HG02870 (cell line): ENCODE measurements at regions not wholly inside any gene's neighbourhood (a gene's known extent, or its start where the extent isn't known, plus 50 kb on each side); places are given as distances from the start of the nearest gene placed in this dataset.
A peak's percentile ranks its signal among the peaks of the same experiment; 100 is the strongest.

Experiments
- ATAC-seq: cut with Tn5 transposase; IDR thresholded peaks from one replicate; pipeline ENCODE4 v1.9.1; 2021; ENCODE audit warnings: mild to moderate bottlenecking, moderate library complexity; ENCODE audit not compliant: unreplicated experiment

- ATAC-seq = no peak
Measured at GRCh38 chr2:12161085-12161484, 414.7 kb downstream of the LPIN1 start.

- ATAC-seq = no peak
Measured at GRCh38 chr2:12162269-12163247, 416.1 kb downstream of the LPIN1 start.

GRCh38 chr2:12163866-12164265 lies 417.4 kb downstream of the LPIN1 start:
- no peak for ATAC-seq

DNA sequence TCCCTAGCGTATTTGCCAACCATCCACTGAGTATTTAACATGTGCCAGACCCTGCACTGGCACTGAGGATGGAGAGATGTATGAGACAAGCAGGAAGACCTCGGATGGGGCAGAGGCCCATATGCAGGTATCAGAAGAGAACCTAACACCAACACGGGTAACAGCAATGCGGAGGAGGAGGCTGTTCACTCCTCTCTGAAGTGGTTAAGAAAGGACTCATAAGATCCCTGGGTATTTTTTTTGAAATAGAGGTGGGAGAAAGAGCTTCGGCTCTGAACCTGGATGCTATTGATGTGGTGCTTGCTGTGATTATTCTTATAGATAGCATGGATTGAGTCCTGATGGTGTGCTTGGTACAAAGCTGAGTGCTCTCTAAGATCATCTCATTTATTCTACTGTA lies 418.3 kb downstream of the LPIN1 start:
- no peak for ATAC-seq

DNA sequence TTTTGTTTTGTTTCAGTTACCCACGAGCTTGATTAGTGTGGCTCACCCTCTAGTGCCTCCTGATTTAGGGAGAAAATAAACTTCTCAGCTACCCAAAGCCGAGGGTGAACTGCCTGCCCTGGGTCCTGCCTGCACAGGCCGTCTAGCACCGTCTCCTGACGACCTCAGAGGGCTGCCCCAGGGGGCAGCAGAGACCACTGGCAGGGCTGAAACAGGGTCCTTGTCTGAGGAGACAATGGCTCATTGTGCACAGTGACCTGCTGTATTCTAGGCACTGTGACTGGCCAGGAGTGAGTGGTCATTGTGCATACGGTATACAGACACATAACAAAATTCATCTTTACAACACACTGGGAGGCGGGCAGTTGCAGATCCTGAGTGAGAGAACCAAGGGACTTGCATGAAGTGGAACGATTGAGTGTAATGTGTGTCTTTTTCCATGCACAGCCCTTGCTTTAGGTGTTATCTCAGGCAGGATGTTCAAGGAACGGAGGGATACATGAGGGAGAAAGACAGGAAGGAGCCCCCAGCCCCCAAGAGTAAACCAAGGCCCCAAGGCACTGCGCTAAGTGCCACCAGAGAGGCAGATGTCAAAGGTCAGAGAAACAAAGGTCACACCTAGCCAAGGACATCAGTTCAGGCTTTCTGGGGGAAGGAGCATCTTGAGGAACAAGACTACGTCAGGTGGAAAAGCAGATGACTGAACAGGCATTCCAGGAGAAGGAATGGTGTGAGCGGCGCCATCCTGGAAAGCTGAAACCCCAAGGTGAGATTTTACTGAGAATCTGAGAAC lies 421.3 kb downstream of the LPIN1 start:
- ATAC-seq = no peak

DNA sequence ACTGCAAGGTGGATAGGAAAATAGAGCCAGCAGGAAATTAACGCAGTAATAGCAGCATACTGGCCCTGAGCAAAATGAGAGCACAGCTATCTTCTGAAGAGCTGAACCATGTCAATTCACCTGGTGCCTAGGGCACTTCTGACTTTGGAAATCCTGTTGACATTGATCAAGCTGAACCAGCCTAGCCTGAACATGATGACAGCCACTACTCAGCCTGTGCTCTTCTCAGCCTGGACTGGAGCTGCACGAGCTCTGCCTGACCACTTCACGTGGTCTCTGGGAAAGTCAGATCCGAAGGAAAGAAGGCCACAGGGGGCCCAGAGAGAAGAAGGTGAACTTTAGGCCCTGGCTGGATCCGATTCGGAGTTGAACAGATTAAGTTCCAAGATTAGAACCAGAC lies 421.9 kb downstream of the LPIN1 start:
- ATAC-seq = no peak

GRCh38 chr2:12168791-12169388 lies 422.5 kb downstream of the LPIN1 start:
- ATAC-seq = no peak

GRCh38 chr2:12169721-12170120 lies 423.3 kb downstream of the LPIN1 start:
- ATAC-seq = no peak

- ATAC-seq = no peak
Measured at GRCh38 chr2:12170121-12170520, 423.7 kb downstream of the LPIN1 start.

- ATAC-seq = no peak
Measured at GRCh38 chr2:12173271-12173942, 427.0 kb downstream of the LPIN1 start.

DNA sequence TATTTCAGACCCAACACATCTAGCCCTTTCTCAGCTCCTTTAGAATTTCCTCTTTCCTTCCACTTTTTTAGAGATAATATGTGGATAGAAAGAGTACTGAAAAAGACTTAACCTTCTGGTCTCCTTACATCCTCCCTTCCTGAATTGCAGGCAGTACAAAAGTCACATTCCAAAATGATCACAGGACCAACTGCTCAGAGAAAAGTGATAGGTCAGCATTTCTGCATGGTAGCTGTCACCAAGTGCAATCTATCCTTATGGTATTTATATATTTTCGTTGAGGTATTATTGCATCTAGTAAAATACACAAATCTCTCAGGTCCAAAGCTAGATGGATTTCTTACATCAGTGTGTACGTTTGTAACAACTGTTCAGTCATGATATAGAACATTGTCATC lies 427.5 kb downstream of the LPIN1 start:
- no peak for ATAC-seq

DNA sequence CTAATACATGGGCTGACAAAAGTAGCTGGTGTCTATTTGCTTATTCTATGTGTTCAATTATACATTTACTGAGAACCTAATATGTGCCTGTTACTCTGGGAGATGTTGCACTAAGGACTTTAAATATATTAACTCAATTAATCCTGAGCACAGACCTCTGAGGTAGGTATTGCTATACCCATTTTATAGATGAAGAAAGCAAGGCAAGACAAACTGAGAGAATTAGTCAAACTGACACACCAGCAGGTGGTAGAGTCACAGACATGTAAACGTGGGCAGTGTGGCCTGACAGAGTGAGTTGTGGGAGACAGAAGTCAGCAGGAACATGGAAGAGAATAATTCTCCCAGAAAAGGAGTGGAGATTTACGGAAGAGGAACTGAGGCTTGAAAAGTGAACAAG lies 428.9 kb downstream of the LPIN1 start:
- ATAC-seq = no peak

DNA sequence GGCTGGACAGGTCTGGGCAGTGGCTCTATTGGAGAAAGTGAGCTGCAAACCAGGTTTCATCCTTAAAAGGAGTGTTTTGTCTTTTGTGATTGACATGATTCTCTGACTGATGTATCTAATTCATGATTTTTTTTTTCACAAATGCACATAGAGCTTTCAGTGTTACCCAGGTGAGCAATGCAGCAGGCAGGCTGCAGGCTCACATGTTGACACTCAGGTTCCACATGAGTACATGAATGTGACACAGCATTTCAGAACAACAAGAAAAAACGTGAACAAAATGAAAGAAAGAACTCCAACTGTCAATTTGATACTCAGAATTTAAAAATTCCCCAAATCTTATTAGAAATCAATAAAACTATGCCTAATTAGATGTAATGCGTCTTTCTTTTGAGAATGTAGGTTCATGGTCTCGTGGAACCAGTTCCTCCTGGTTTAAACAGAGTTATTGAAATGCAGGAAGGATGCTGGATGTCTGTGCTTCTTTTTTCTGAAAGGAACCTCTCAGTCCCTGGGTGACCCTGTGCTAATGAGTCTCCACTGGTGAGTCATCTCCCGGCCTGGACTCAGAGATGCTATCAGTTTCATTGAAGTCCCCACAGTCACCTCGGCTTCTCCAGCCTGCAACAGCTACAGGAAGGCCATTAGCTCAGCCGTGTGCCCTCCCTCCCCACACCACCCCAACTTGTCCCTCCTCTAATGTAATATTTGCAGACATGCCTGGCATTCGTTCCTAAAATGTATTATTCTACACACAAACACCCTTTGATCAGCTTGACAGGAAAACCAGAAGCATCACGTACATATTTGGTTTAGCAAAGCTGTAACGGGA lies 430.4 kb downstream of the LPIN1 start:
- peak; percentile 78 for ATAC-seq

GRCh38 chr2:12177455-12178288 lies 431.2 kb downstream of the LPIN1 start:
- peak; percentile 69 for ATAC-seq

DNA sequence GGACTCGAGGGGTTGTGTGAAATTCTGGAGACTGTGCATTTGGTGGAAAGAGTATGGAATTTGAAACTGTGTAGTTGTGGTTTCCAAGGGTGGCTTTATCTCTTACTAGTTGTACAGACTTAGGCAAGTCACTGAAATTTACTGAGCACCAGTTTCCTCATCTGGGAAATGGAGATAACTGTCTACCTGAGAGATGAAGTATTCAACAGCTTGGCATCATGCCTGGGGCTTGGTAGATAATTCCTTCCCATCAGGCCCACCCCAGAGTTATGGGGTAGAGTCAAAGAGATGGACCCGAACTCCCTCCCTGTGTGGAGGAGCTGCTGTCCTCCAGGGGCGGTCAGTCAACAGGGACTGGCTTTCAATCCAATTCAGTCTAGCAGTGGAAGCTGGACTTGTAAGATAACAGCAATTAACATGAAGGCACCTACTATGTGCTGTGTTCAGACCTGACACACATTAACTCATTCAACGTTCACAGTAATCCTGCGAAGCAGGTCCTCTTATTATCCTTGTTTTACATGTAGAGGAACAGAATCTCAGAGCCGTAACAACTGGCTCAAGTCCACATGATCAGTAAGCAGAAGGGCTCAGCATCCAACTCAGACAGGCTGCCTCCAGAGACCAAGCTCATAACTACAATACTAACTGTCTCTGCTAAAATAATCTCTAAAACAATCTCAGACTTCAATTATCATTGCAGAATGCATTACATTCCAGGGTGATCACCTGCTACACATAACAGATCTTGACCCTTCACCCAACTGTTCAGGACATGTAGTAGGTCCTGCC lies 432.1 kb downstream of the LPIN1 start:
- no peak for ATAC-seq

GRCh38 chr2:12180031-12180430 lies 433.6 kb downstream of the LPIN1 start:
- no peak for ATAC-seq

DNA sequence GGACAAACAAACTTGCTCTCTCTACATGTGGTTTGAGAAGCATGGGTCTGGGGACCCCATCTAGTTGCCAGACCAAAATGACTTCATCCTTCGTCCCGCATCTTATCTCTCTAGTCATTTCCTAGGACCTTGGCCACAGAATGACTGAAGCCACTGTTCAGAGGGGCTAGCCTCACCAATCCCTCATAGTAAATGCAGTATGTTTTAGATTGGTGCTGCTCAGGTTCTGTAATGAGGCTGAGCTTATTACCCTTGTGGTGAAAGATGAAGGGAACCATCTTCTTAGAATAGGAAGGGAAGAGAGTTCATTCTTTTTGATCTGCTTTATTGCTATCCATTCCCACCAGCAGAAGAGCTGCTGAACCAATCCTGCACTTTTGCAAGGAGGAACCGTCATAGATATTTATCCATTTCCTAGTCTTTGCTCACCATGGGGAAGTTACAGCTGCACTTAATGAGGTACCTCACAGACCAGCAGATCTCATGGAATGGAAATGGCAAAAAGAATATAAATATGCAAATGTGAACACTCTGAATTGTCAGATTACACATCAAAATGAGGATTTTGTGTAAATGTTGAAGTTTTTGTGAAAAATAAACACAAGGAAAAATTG lies 436.7 kb downstream of the LPIN1 start:
- no peak for ATAC-seq

DNA sequence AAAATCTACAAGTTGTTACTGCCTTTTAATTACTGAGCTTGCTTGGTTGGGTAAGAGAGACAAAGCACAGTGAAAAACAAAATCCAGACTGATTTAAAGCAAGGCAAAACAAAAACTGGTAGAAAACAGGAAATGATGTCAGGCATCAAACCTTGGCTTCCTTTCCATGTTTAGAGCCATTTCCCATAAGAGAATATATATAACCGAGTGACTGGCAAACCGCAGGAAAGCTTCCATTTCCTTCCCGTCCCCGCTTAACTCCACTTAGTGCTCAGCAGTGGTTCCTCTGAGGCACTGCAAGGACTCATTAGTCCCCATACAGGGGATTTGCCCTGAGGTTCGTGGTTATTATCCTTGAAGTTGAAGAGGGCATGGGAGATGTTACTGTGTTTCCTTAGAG lies 446.3 kb downstream of the LPIN1 start:
- no peak for ATAC-seq
